H9 (cell line): ENCODE measurements at regions not wholly inside any gene's neighbourhood (a gene's known extent, or its start where the extent isn't known, plus 50 kb on each side); places are given as distances from the start of the nearest gene placed in this dataset.

Source experiments
- DNase-seq: peaks from one replicate; pipeline ENCODE4 v3.0.0-alpha.2; 2017
- H2AFZ ChIP-seq: one replicate; pipeline ENCODE4 v1.6.1; 2013; ENCODE audit warnings: mild to moderate bottlenecking, low read length, control low read depth, moderate library complexity
- H2AK5ac ChIP-seq: 2 replicates; pipeline ENCODE4 v1.6.1; 2013; ENCODE audit warnings: low read length, control low read depth, mixed read lengths; ENCODE audit not compliant: insufficient read length
- H2BK120ac ChIP-seq: one replicate; pipeline ENCODE4 v1.6.1; 2013; ENCODE audit warnings: low read depth, mild to moderate bottlenecking, low read length, control low read depth, inconsistent platforms; ENCODE audit not compliant: poor library complexity, severe bottlenecking
- H2BK12ac ChIP-seq: 2 replicates; pipeline ENCODE4 v1.6.1; 2013; ENCODE audit warnings: low read length, control low read depth, mixed read lengths, low read depth; ENCODE audit not compliant: insufficient read length
- H2BK15ac ChIP-seq: 2 replicates; pipeline ENCODE4 v1.6.1; 2013; ENCODE audit warnings: low read depth, low read length, control low read depth
- H2BK20ac ChIP-seq: one replicate; pipeline ENCODE4 v1.6.1; 2013; ENCODE audit warnings: low read depth, mild to moderate bottlenecking, low read length, control low read depth, inconsistent platforms; ENCODE audit not compliant: poor library complexity, severe bottlenecking
- H2BK5ac ChIP-seq: 2 replicates; pipeline ENCODE4 v1.6.1; 2013; ENCODE audit warnings: low read length, control low read depth, mixed read lengths; ENCODE audit not compliant: insufficient read length
- H3K14ac ChIP-seq: 2 replicates; pipeline ENCODE4 v1.6.1; 2013; ENCODE audit warnings: low read length, control low read depth; ENCODE audit not compliant: insufficient read depth
- H3K18ac ChIP-seq: 2 replicates; pipeline ENCODE4 v1.6.1; 2013; ENCODE audit warnings: low read depth, mild to moderate bottlenecking, mixed read lengths, low read length, control low read depth; ENCODE audit not compliant: insufficient read length
- H3K23ac ChIP-seq: 2 replicates; pipeline ENCODE4 v1.6.1; 2013; ENCODE audit warnings: low read length, control low read depth, mixed read lengths, low read depth; ENCODE audit not compliant: insufficient read length
- H3K23me2 ChIP-seq: 2 replicates; pipeline ENCODE4 v1.6.1; 2013; ENCODE audit warnings: low read depth, mild to moderate bottlenecking, mixed read lengths, low read length, control low read depth; ENCODE audit not compliant: insufficient read length, poor library complexity, severe bottlenecking
- H3K27ac ChIP-seq: 2 replicates; pipeline ENCODE4 v1.5.1; 2013; ENCODE audit warnings: low read length, control low read depth, mixed read lengths, low read depth; ENCODE audit not compliant: insufficient read length
- H3K27me3 ChIP-seq: 2 replicates; pipeline ENCODE4 v1.6.1; 2013; ENCODE audit warnings: low read length, control low read depth, inconsistent platforms; ENCODE audit not compliant: insufficient read depth
- H3K4ac ChIP-seq: 2 replicates; pipeline ENCODE4 v1.6.1; 2013; ENCODE audit warnings: low read depth, mild to moderate bottlenecking, control low read depth, inconsistent platforms, low read length, moderate library complexity
- H3K4me1 ChIP-seq: 2 replicates; pipeline ENCODE4 v1.6.1; 2013; ENCODE audit warnings: low read length, control low read depth, inconsistent platforms; ENCODE audit not compliant: insufficient read depth
- H3K4me2 ChIP-seq: 2 replicates; pipeline ENCODE4 v1.6.1; 2013; ENCODE audit warnings: low read length, control low read depth, mixed read lengths; ENCODE audit not compliant: insufficient read length, insufficient read depth
- H3K56ac ChIP-seq: 2 replicates; pipeline ENCODE4 v1.6.1; 2013; ENCODE audit warnings: low read depth, mild to moderate bottlenecking, mixed read lengths, low read length, control low read depth; ENCODE audit not compliant: insufficient read length
- H3K79me1 ChIP-seq: 2 replicates; pipeline ENCODE4 v1.6.1; 2013; ENCODE audit warnings: low read depth, mild to moderate bottlenecking, moderate library complexity, low read length, control low read depth, inconsistent platforms; ENCODE audit not compliant: insufficient read depth, poor library complexity, severe bottlenecking
- H3K79me2 ChIP-seq: 2 replicates; pipeline ENCODE4 v1.6.1; 2013; ENCODE audit warnings: low read length, control low read depth, inconsistent platforms; ENCODE audit not compliant: insufficient read depth
- H3K9ac ChIP-seq: 2 replicates; pipeline ENCODE4 v1.6.1; 2013; ENCODE audit warnings: low read length, control low read depth, mixed read lengths; ENCODE audit not compliant: insufficient read length; ENCODE audit errors: extremely low read depth
- H3K9me3 ChIP-seq: one replicate; pipeline ENCODE4 v1.6.1; 2013; ENCODE audit warnings: low read depth, low read length, inconsistent platforms; ENCODE audit not compliant: control insufficient read depth
- H3T11ph ChIP-seq: one replicate; pipeline ENCODE4 v1.6.1; 2013; ENCODE audit warnings: mild to moderate bottlenecking, low read length, control low read depth, inconsistent platforms
- H4K20me1 ChIP-seq: one replicate; pipeline ENCODE4 v1.6.1; 2013; ENCODE audit not compliant: control insufficient read depth, insufficient read length, insufficient read depth
- H4K5ac ChIP-seq: 2 replicates; pipeline ENCODE4 v1.6.1; 2013; ENCODE audit warnings: low read depth, mild to moderate bottlenecking, mixed read lengths, low read length, control low read depth; ENCODE audit not compliant: insufficient read length
- H4K8ac ChIP-seq: replicated peaks from 2 replicates; pipeline ENCODE4 v1.6.1; 2013; ENCODE audit warnings: low read length, control low read depth, mixed read lengths, low read depth; ENCODE audit not compliant: insufficient read length
- H4K91ac ChIP-seq: 2 replicates; pipeline ENCODE4 v1.6.1; 2013; ENCODE audit warnings: low read depth, mild to moderate bottlenecking, moderate library complexity, mixed read lengths, low read length, control low read depth; ENCODE audit not compliant: insufficient read length
- H3K27ac Mint-ChIP-seq, 3 experiments: 2 replicates in 2 of 3; 3 replicates in 1 of 3; pipeline ENCODE4 v1.8.0; 2020 to 2021; ENCODE audit warnings: mixed read lengths in 3 of 3, mild to moderate bottlenecking in 1 of 3, moderate library complexity in 1 of 3
- H3K27me3 Mint-ChIP-seq: 2 replicates; pipeline ENCODE4 v1.8.0; 2021; ENCODE audit warnings: low read depth, mild to moderate bottlenecking, moderate library complexity, mixed read lengths
- H3K36me3 Mint-ChIP-seq, 3 experiments: 2 replicates in 2 of 3; 3 replicates in 1 of 3; pipeline ENCODE4 v1.8.0; 2020 to 2021; ENCODE audit warnings: low read depth in 3 of 3, mixed read lengths in 3 of 3; ENCODE audit not compliant: insufficient read depth in 1 of 3
- H3K4me1 Mint-ChIP-seq, 2 experiments: 2 replicates each; pipeline ENCODE4 v1.8.0; 2020; ENCODE audit warnings: mixed read lengths in 2 of 2
- H3K4me3 Mint-ChIP-seq, 2 experiments: 2 replicates in 1 of 2; 3 replicates in 1 of 2; pipeline ENCODE4 v1.8.0; 2020 to 2021; ENCODE audit warnings: mild to moderate bottlenecking in 2 of 2, mixed read lengths in 2 of 2, moderate library complexity in 1 of 2
- H3K9me3 Mint-ChIP-seq, 2 experiments: 2 replicates in 1 of 2; 3 replicates in 1 of 2; pipeline ENCODE4 v1.8.0; 2020; ENCODE audit warnings: mild to moderate bottlenecking in 2 of 2, mixed read lengths in 2 of 2, moderate library complexity in 1 of 2
- CTCF ChIP-seq: fragments of 200-600 bp; sonication (generic); conservative IDR thresholded peaks from 3 replicates; pipeline ENCODE4 v1.8.0; 2021; ENCODE audit warnings: antibody characterized with exemption, mild to moderate bottlenecking
- WGBS: extraction: QIAGEN DNeasy Blood & Tissue Kit; methylation state at CpG from one replicate; pipeline ENCODE4 v1.1.7; 2013; ENCODE audit warnings: missing lambda C conversion rate, low lambda C conversion rate, mixed read lengths; ENCODE audit not compliant: insufficient read length; ENCODE audit errors: extremely low coverage; 5-methylcytosine and 5-hydroxymethylcytosine counted together

- H3K4me2 ChIP-seq: no peak overlapping the region
- no peak overlapping the region for H4K8ac ChIP-seq
- DNase-seq: no peak
- no peak overlapping the region for H4K91ac ChIP-seq
- H3K4ac ChIP-seq: no peak overlapping the region
- no peak overlapping the region for H2BK5ac ChIP-seq
- no peak overlapping the region for H2BK15ac ChIP-seq
- no peaks in the 10 kb centered on the region for H3K9me3 ChIP-seq
- no peak overlapping the region for H3K9ac ChIP-seq
- H3K56ac ChIP-seq: no peak overlapping the region
- TF ChIP-seq CTCF: no peak
- H3K27me3 ChIP-seq: no peaks in the 10 kb centered on the region
- peaks cover 2% of the 10 kb centered on the region; the same call in 1 of the 2 replicates for H3K4me1 ChIP-seq
- H3K14ac ChIP-seq: 0 out of 2 replicates have a peak overlapping the region, but pooled peaks have one; percentile 29
- no peaks in the 10 kb centered on the region for H3K79me1 ChIP-seq
- H3K23me2 ChIP-seq: no peaks in the 10 kb centered on the region
- peak overlapping the region; percentile 50 for H3K18ac ChIP-seq
- H3K23ac ChIP-seq: no peak overlapping the region
- WGBS: no CpG with 5 or more reads among the region's 5 CpGs
- H3K79me2 ChIP-seq: no peaks in the 10 kb centered on the region
- H2AK5ac ChIP-seq: no peak overlapping the region
- no peaks in the 10 kb centered on the region for H4K20me1 ChIP-seq
- no peak overlapping the region for H4K5ac ChIP-seq
- H2BK20ac ChIP-seq: no peak overlapping the region
- no peak overlapping the region for H3K27ac ChIP-seq
- H3K4me1 Mint-ChIP-seq: peaks cover 28 to 39% of the 10 kb centered on the region in 2 experiments
- H3K27me3 Mint-ChIP-seq: no peaks in the 10 kb centered on the region
- peaks cover 5 to 11% (median 6%) of the 10 kb centered on the region in 3 experiments; a peak in 5 of 7 replicates for H3K36me3 Mint-ChIP-seq
- H3K4me3 Mint-ChIP-seq: no peak overlapping the region
- H2BK120ac ChIP-seq: no peak overlapping the region
- H3K9me3 Mint-ChIP-seq: peaks cover 0 to 6% of the 10 kb centered on the region in 2 experiments; a peak in 1 of 5 replicates
- peak overlapping the region in 2 of 3 experiments; percentile 15 to 25; a peak in 1 of 7 replicates for H3K27ac Mint-ChIP-seq
- H2AFZ ChIP-seq: no peak overlapping the region
- H2BK12ac ChIP-seq: no peak overlapping the region
- no peak overlapping the region for H3T11ph ChIP-seq
These were observed 1108.5 kb upstream of the EEF2KMT start for GRCh38 chr16:6206080-6206479.
